ENCODE measurements at regions not wholly inside any gene's neighbourhood (a gene's known extent, or its start where the extent isn't known, plus 50 kb on each side); places are given as distances from the start of the nearest gene placed in this dataset.

DNA sequence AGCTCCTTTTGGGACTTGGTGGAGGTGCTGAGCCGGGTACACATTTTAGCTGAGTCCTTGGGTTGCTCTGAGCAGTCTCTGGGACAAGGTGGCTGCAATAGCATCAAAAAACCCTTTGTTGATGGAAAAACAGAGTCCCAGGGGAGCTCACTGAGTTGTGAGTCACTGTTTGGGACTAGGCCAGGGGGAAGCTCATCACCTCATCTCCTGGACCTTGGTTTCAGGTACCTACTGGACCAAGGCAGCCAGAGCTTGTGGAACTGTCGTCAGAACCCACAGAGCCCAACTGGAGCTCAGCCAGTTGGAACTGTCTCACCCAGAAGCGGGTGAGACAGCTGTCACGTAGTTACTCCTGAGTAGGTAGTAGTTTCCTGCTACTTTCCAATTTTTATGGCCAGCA lies 146.7 kb downstream of the HLX start:
- no peaks in the 10 kb centered on the region for H3K79me2 ChIP-seq (ENCODE audit: insufficient read depth, low read depth, low read length)
- H3K36me3 ChIP-seq (ENCODE audit: insufficient read depth, low read length) = no peaks in the 10 kb centered on the region
- H3K27ac ChIP-seq (ENCODE audit: low read depth, low read length, poor library complexity, severe bottlenecking) = no peak overlapping the region
- H3K4me2 ChIP-seq (ENCODE audit: low read length) = no peak overlapping the region
- DNase-seq (ENCODE audit: low spot score) = no peak
- H3K4me3 ChIP-seq (ENCODE audit: low read depth, low read length, poor library complexity, severe bottlenecking) = no peak overlapping the region
- intact Hi-C loops (cut with micrococcal nuclease; ENCODE audit: unreplicated experiment) = no loop called here
- no peaks in the 10 kb centered on the region for H3K4me1 ChIP-seq (ENCODE audit: insufficient read depth, low read length, poor library complexity, severe bottlenecking)
- no peaks in the 10 kb centered on the region for H3K9me2 ChIP-seq (ENCODE audit: insufficient read depth, low read length)
- CTCF ChIA-PET (ENCODE audit: unreplicated experiment) = no interaction called here
- no peaks in the 10 kb centered on the region for H4K20me1 ChIP-seq (ENCODE audit: insufficient read depth, low read length)
- TF ChIP-seq, protein P1, sequence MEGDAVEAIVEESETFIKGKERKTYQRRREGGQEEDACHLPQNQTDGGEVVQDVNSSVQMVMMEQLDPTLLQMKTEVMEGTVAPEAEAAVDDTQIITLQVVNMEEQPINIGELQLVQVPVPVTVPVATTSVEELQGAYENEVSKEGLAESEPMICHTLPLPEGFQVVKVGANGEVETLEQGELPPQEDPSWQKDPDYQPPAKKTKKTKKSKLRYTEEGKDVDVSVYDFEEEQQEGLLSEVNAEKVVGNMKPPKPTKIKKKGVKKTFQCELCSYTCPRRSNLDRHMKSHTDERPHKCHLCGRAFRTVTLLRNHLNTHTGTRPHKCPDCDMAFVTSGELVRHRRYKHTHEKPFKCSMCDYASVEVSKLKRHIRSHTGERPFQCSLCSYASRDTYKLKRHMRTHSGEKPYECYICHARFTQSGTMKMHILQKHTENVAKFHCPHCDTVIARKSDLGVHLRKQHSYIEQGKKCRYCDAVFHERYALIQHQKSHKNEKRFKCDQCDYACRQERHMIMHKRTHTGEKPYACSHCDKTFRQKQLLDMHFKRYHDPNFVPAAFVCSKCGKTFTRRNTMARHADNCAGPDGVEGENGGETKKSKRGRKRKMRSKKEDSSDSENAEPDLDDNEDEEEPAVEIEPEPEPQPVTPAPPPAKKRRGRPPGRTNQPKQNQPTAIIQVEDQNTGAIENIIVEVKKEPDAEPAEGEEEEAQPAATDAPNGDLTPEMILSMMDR (conservative IDR thresholded peaks at IDR 0.05; ENCODE audit: low read length) = no peak
- TF ChIP-seq EZH2phosphoT487 (IDR thresholded peaks at IDR 0.05; ENCODE audit: borderline replicate concordance, low read depth, low read length) = no peak
- no TSS peak for BruUV-seq (replicated peaks)
- no peak overlapping the region for H2AFZ ChIP-seq (ENCODE audit: low read length)
- no peaks in the 10 kb centered on the region for H3K9me3 ChIP-seq (ENCODE audit: low read length)
- POLR2A ChIA-PET = no interaction called here

DNA sequence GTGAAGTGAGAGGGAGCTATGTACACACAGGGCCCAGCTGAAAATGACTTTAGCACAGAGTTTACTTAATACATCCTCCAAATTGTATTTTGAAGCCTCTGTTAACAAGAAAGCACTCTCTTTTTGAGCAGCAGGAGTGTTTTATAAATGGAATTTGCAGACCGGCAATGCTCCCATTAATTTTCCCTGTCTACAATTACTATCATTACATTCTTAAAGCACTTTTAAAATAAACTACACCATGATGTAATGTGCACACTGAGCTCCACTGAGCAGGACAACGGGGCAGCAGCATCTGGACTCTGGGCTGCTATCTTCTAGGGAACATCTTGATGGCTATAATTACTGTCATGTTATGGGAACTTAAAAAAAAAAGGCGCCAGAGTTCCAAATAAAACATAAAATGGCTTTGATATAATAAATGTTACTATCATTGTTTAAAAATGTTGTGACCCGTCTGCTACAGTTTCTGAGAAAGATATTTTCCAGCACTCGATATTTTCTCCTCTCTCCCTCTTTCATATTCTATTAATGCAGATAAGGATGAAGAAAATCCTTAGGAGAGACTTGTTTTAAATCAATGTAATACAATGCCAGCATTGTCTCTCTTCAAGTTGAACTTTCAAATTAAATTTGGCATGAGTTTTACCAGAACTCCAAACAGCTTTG lies 150.9 kb downstream of the HLX start:
- no peak for TF ChIP-seq EZH2phosphoT487 (IDR thresholded peaks at IDR 0.05; ENCODE audit: borderline replicate concordance, low read depth, low read length)
- TF ChIP-seq, protein P1 (conservative IDR thresholded peaks at IDR 0.05; ENCODE audit: low read length) = no peak
- Histone ChIP-seq H3K27ac (ENCODE audit: low read depth, low read length, poor library complexity, severe bottlenecking) (no peak overlapping the region), H3K36me3 (ENCODE audit: insufficient read depth, low read length) (no peaks in the 10 kb centered on the region), H3K4me1 (ENCODE audit: insufficient read depth, low read length, poor library complexity, severe bottlenecking) (no peaks in the 10 kb centered on the region), H2AFZ (ENCODE audit: low read length) (no peak overlapping the region), H4K20me1 (ENCODE audit: insufficient read depth, low read length) (no peaks in the 10 kb centered on the region), H3K4me2 (ENCODE audit: low read length) (no peak overlapping the region), H3K79me2 (ENCODE audit: insufficient read depth, low read depth, low read length) (no peaks in the 10 kb centered on the region), H3K4me3 (ENCODE audit: low read depth, low read length, poor library complexity, severe bottlenecking) (no peak overlapping the region), H3K9me3 (ENCODE audit: low read length) (no peaks in the 10 kb centered on the region), H3K9me2 (ENCODE audit: insufficient read depth, low read length) (no peaks in the 10 kb centered on the region)
- no peak for DNase-seq (ENCODE audit: low spot score)
- intact Hi-C loops (cut with micrococcal nuclease; ENCODE audit: unreplicated experiment) = no loop called here
- ChIA-PET CTCF (ENCODE audit: unreplicated experiment) (no interaction called here), POLR2A (interaction anchor here (0.6 kb wide), 1 partner anchor 63 kb away, joined by 5 read pairs; no protein-coding TSS in a partner anchor)
- no TSS peak for BruUV-seq (replicated peaks)

DNA sequence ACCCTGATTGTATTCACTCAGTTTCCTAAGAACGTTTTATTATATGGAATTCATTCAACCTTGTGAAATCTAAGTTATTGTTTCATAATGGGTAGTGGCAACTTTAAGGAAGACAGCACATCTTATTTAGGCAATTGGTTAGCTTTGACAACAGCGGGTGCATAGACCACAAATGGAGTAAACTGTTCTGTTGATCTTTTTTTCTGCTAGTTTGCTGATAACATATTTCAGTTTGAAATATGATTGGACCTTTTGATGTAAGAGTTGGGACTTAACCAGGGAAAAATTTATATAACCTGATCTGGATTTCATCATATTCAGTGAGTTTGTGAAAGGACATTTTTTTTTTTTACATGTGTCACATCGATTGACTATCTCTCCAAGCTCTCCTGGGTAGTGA lies 151.7 kb downstream of the HLX start:
- Histone ChIP-seq H3K79me2 (ENCODE audit: insufficient read depth, low read depth, low read length) (no peaks in the 10 kb centered on the region), H3K4me1 (ENCODE audit: insufficient read depth, low read length, poor library complexity, severe bottlenecking) (no peaks in the 10 kb centered on the region), H3K36me3 (ENCODE audit: insufficient read depth, low read length) (no peaks in the 10 kb centered on the region), H4K20me1 (ENCODE audit: insufficient read depth, low read length) (no peaks in the 10 kb centered on the region), H3K9me2 (ENCODE audit: insufficient read depth, low read length) (no peaks in the 10 kb centered on the region), H3K4me2 (ENCODE audit: low read length) (no peak overlapping the region), H3K9me3 (ENCODE audit: low read length) (no peaks in the 10 kb centered on the region), H3K4me3 (ENCODE audit: low read depth, low read length, poor library complexity, severe bottlenecking) (no peak overlapping the region), H3K27ac (ENCODE audit: low read depth, low read length, poor library complexity, severe bottlenecking) (no peak overlapping the region), H2AFZ (ENCODE audit: low read length) (no peak overlapping the region)
- TF ChIP-seq, protein P1 (conservative IDR thresholded peaks at IDR 0.05; ENCODE audit: low read length) = no peak
- TF ChIP-seq EZH2phosphoT487 (IDR thresholded peaks at IDR 0.05; ENCODE audit: borderline replicate concordance, low read depth, low read length) = no peak
- no TSS peak for BruUV-seq (replicated peaks)
- intact Hi-C loops (cut with micrococcal nuclease; ENCODE audit: unreplicated experiment) = no loop called here
- no peak for DNase-seq (ENCODE audit: low spot score)
- POLR2A ChIA-PET = no interaction called here
- CTCF ChIA-PET (ENCODE audit: unreplicated experiment) = no interaction called here
